Head of caudate nucleus (tissue), 42 donors: ENCODE measurements at regions not wholly inside any gene's neighbourhood (a gene's known extent, or its start where the extent isn't known, plus 50 kb on each side); places are given as distances from the start of the nearest gene placed in this dataset.
"Not testable (repeated sequence)": the region's sequence is repeated elsewhere in the genome, so short reads cannot be mapped to it uniquely, and the experiment has no call there.

Experiments used
- DNase-seq, 42 donors: peaks; one replicate each; pipeline versions ENCODE4 v3.0.0 to v3.0.0-alpha.2; 2020 to 2021; ENCODE audit warnings: mixed read lengths in 7 of 42
- intact Hi-C: fragments of 100-400 bp; cut with DNase I; formaldehyde crosslinking; loops from one replicate; pipeline ENCODE4 v1.15.0; 2022

DNA sequence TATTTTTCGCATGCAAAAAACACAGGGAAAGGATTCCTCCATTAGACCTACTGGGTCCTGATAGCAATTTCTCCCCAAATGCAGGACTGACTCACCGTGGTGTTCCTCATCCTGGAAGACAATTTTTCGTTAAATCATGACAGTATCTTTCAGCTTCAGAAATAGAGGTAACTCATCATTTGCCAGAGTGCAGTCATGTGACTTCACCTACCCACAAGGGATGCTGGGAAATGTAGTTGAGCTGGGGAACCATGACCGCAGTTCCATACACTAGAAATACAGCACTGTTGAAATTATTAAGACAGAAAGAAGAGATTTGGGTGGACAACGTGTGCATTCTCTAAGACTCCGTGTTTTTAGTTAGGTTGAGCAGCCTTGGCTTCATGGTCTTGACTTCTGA, 269.5 kb upstream of the USP9Y start:
- peak in 13 of 42 donors; percentile 2 to 64 (median 24) for DNase-seq
- intact Hi-C loops, result no loop called here

DNA sequence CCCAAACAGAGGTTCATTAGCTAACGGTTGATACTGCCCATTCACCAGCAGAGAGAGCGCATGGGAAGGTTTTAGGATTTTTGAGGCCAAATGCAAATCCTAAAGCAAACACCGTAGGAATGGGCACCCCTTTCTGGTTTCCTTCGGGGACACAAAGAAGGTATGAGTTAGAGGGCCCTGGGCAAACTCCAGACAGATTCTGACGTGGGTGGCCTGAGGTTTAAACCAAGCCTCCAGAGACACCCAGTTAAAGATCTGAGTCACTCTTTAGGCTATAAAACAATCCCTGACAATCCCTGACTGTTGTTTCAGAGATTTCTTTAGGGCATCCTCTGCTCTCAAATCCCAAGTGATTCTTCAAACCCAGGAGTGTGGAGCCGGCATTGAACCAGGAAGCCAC, 262.2 kb upstream of the USP9Y start:
- intact Hi-C loops, DNase-seq: not testable (repeated sequence)

DNA sequence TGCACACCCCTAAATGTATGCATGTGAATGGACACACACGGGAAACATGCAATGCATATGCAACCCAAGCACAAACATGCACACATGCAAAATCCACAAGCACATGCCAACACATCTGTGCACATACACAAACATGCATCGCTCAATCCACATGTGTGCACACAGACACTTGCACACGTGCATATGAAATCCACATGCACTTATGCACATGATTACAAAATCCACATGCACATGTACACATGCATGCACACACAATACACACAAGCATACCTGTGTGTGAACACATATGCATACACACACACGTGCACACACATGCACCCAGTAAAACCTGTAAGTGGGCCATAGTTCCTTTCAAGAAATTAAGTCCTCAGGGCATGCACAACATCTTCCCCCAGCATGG, 256.8 kb upstream of the USP9Y start:
- intact Hi-C loops, result no loop called here

DNA sequence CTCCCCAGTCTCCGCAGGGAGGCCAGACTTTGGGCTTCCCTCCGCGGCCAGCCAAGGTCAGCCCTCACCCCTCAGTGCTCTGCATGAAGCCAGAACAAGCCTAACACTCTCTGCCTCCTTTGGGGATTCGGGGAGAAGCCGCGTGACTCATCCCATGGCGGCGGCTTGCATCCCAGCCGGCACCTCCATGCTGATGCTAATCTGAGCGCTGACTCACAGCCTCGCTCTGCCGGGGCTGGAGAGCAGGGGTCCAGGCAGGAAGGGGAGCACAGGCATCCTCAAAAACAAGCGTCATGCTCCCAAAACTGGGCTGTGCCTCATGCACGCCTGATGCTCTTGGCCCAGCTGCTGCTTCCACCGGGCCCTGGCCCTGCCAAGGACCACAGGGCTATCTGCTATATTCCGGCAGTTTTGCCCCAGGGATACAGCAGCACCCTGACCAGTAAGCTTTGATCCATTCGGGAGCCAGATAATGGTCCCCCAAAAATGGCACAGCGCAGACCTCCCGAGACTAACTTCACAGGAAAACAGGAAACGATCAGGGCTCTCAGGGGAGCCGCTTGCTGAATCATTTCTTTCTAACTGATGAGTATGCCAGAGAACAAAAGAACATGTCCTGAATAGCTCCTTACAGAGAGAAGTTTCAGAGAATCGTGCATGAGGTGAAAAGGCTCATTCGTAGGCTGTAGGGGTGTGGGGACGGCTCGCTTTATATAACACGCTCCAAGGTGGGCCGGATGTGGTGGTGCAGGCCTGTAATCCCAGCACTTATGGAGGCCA, 254.4 kb upstream of the USP9Y start:
- peak in 1 of 42 donors; percentile 12 for DNase-seq
- intact Hi-C loops, result not testable (repeated sequence)

More for the DNA sequence above, 256.8 kb upstream of the USP9Y start:
- no peak for DNase-seq

DNA sequence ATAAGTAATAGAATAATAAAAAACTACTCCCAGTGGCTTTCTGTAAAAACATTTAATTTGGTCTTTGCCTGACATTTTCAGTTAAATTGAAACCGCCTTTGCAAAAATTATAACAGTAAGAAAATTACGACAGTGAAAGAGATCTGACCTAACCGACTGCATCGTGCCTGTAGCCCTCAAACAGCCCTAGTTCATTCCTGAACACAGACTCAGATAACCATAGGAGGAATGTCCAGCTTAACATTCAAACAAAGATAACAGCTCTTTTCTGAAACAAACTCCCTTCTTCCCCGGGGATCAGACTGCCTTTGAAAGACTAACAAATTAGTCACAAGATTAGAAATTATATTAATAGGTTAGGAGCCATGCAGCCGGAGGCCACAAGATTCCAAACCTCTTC, 252.5 kb upstream of the USP9Y start:
- DNase-seq, intact Hi-C loops: not testable (repeated sequence)

DNA sequence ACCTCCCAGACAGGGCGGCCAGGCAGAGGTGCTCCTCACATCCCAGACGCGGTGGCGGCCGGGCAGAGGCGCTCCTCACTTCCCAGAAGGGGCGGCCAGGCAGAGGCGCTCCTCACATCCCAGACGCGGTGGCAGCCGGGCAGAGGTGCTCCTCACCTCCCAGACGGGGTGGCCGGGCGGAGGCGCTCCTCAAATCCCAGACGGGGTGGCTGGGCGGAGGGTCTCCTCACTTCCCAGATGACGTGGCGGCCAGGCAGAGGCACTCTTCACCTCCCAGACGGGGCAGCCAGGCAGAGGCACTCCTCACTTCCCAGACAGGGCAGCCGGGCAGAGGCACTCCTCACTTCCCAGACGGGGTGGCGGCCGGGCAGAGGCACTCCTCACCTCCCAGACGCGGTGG, 247.7 kb upstream of the USP9Y start:
- intact Hi-C loops, DNase-seq: not testable (repeated sequence)

DNA sequence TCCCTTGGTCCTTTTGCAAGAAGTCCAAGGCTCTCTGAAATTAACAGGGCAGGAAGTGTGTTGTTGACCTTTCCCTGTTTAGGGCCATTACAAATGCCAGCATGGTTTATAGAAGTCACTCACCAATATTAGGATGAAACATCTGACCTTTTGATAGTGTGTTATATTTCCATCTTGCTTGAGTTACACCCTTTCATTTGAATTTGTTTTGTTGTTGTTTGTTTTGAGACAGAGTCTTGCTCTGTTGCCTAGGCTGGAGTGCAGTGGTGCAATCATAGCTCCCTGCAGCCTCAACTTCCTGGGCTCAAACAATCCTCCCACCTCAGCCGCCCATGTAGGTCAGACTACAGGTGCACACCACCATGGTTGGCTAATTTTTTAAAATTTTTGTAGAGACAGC, 241.1 kb upstream of the USP9Y start:
- DNase-seq, result no peak
- intact Hi-C loops, result no loop called here

DNA sequence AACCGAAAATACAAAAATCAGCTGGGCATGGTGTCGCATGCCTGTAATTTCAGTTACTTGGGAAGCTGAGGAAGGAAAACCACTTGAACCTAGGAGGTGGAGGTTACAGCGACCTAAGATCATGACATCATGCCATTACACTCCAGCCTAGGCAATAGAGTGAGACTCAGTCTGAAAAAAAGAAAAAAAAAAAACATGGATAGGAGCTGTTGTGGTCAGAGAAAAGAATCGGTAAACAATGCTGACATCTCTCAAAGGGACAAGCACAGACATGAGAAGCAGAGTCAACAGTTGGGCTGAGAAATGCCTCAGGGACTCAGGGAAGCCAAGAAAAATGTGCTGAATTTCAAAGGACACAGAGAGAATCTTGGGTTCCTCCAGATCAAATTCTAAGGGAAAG, 236.9 kb upstream of the USP9Y start:
- intact Hi-C loops, result no loop called here
- no peak for DNase-seq

DNA sequence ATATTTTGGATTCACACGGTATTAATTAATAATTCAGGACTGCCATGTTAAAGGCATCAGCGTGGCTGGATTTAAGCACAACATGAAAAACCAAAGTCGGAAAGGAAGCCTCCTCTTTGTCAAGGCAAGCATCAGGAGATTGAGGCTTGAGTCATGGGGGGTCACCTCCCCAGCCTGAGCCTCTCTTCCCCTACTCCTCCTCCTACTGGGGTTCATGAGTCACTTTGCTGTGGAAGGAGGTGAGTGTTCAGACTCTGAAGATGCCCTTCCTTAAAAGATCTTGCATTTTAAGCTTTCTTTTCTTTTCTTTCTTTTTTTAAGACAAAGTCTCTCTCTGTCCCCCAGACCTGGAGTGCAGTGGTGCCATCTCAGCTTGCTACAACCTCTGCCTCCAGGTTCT, 235.3 kb upstream of the USP9Y start:
- DNase-seq, result no peak
- intact Hi-C loops, result no loop called here

DNA sequence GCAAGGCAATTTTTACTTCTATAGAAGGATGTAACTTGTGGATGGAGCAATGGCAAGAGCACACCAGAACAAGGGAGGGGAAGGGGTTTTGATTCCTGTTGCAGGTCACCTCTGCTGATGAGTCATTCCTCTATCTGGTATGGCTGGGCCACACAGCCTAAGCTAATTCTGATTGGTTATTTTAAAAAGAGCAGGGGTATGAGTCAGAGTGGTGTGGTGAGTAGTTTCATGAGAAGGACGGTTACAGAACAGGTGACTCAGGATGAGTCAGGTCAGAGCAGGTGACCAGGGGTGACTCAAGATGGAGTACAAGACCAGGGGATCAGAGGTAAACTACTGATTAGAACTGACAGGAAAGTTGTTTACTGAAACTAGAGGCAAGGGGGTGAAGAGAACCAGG, 231.9 kb upstream of the USP9Y start:
- DNase-seq, result no peak
- intact Hi-C loops, result no loop called here

DNA sequence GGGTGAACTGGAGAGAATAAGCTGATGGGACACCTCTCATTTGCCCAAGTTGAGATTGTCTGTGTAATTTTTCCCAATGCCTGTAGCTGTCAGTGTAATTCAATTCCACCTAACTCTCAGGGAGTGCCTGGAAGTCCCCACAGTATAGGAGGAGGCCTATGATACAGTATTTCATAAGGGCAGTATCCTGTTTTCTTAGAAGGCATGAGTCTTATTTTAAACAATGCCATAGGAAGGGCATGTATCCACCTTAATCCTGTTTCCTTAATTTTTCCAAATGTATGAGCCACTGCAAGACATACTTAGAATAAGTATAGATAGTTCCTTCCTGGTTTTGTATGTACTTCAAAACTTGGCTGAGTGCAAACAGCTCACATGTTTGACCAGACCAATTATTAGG, 226.6 kb upstream of the USP9Y start:
- no peak for DNase-seq
- intact Hi-C loops, result no loop called here

DNA sequence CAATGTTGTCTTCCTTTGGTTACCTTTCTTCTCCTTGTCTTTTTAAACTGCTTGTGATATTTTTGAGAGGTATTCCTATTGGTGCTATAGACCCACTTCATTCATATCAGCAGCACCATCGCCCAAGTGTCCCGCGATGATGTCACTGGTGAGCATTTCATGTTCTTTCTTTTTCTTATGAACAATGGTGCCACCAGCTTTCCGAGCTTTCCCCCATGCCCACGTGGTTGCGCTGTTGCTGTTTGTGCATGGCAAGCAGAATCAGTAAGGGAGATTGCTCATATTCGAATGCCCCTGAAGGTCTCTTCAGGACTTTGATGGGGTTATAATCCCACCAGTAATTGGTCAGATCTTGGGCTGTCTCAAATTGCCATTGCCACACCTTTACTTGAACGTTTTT, 221.6 kb upstream of the USP9Y start:
- intact Hi-C loops, result no loop called here
- DNase-seq, result peak in 12 of 42 donors; percentile 2 to 45 (median 9)

DNA sequence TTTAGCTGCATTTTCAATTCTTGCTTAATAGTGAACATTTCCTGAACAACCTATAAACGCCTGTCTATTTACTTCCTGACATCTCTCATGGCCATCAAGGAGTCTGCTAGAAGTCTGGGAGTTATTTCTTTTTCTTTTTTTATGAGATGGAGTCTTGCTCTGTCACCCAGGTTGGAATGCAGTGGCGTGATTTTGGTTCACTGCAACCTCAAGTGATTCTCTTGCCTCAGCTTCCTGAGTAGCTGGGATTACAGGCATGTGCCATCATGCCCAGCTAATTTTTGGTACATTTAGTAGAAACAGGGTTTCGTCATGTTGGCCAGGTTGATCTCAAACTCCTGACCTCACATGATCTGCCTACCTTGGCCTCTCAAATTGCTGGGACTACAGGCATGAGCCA, 217.6 kb upstream of the USP9Y start:
- no peak for DNase-seq
- intact Hi-C loops, result no loop called here

DNA sequence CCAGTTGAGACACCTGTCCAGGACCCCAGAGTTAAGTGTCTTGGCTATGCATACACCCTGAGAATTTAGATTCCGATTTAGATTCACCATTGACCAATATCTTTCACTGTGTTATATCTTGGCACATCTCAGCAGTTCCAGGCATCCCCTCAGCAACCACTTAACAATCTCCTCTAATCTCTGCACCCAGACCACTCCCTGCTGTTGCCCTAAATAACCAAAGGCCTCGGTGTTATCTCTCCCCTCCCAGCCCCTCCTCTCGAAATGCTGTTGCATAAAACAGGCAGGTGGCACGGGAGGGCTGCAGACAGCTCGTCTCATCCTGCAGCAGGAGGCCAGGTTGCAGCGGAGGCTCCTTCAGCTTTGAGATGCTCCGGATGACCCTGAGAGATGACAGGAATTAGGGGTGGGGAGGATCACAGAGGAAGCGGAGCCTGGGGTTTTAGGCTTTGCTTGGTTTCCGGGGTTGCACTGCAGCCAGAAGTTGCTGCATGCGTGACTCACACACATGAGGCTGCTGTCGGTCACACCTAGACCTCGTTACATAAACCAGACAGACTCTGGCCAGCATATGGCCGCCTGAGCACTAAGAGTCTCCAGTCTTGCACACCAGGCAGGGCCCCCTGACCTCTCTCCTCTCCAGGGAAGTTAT, 210.3 kb upstream of the USP9Y start:
- no peak for DNase-seq
- intact Hi-C loops, result no loop called here

DNA sequence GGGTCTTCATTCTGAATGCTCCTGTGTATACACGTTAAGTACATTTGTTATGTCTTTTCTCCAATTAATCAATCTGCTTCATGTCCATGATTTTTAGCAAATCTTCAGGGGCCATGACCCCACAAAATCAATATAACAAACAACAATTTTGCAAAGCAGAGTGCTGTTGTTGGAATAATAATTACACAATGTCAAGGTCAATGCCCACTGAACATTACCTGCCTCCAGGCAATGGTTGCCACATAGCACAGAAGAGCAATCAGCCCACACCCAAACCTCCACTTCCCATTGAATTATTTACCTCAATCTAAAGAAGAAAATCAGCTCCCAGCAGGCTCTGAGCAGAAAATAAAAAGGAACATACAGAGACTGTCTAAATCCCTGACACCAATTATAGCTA, 208.8 kb upstream of the USP9Y start:
- DNase-seq, result no peak
- intact Hi-C loops, result no loop called here

DNA sequence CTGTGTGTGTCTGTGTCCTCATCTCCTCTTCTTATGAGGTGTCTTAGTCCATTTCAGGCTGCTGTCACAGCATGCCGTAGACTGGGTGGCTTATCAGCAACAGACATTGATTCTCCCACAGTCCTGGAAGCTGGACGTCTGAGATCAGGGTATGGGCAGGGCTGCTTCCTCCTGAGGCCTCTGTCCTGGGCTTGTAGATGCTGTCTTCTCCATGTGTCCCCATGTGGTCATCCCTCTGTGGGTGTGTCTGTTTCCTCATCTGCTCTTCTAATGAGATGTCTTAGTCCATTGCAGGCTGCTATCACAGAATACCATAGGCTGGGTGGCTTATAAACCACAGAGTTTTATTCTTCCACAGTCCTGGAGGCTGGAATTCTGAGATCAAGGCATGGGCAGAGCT, 205.0 kb upstream of the USP9Y start:
- no peak for DNase-seq
- intact Hi-C loops, result no loop called here

DNA sequence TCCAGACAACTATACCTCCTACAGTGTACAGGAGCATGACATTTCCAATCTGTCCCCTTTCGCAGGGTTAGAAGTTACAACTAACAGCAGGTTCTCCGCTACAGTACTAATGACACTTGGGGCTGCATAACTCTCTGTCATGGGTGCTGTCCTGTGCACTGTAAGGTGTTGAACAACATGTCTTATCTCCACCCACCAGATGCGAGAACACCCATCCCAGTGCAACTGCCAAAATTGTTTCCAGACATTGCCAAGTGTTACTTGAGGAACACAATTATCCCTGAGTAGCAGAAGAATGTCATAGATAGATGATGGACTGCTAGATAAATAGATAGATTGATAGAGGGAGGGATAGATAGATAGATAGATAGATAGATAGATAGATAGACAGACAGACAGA, 200.9 kb upstream of the USP9Y start:
- intact Hi-C loops, result no loop called here
- DNase-seq, result no peak

DNA sequence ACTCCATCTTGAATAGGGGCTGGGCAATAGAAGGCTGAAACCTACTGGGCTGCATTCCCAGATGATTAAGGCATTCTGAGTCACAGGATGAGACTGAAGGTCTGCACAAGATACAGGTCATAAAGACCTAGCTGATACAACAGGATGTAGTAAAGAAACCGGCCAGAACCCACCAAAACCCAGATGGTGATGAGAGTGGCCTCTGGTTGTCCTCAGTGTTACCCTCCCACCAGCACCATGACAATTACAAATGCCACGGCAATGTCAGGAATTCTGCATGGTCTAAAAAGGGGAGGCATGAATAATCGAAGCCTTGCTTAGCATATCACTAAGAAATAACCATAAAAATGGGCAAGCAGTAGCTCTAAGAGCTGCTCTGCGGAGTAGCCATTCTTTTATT, 197.0 kb upstream of the USP9Y start:
- intact Hi-C loops, result not testable (repeated sequence)

DNA sequence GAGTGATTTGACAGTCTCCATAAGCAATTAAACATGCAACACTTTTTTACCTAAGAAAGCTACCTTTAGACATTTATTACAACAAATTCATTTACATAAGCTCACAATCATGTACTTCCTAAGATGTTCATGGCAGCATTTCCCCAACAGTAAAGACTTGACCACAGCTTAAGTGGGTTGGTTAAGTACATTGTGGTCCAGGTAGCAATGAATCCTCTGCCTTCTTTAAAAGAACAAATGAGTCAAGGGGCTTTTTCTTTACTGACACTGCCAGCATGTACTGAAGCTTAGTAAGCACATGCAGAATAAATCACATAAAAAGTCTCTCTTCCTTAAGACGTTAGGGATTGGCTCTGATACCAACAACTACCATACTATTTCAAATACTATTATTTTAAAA, 183.7 kb upstream of the USP9Y start:
- intact Hi-C loops, result no loop called here
- no peak for DNase-seq

More for the DNA sequence above, 197.0 kb upstream of the USP9Y start:
- not testable (repeated sequence) for DNase-seq

DNA sequence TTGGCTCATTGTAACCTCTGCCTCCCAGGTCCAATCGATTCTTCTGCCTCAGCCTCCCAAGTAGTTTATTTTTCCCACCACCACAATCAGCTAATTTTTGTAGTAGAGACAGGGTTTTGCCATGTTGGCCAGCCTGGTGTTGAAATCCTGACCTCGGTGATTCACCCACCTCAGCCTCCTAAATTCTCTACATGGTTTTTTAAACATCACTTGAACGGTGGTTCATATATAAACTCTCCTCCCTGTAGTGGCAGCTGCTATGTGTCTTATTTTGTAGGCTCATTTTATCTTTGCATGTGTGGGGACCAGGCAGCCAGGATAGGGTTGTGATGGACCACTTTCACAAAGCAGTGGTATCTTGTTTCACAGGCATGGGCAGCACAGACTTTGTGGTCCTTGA, 175.8 kb upstream of the USP9Y start:
- intact Hi-C loops, result no loop called here
- DNase-seq, result no peak
